GM12872 (cell line): ENCODE measurements at regions not wholly inside any gene's neighbourhood (a gene's known extent, or its start where the extent isn't known, plus 50 kb on each side); places are given as distances from the start of the nearest gene placed in this dataset.

Experiments used
- CTCF ChIP-seq: IDR thresholded peaks from 3 replicates; pipeline ENCODE4 v1.5.1; 2011; ENCODE audit warnings: low read depth, mild to moderate bottlenecking, low read length, moderate library complexity; ENCODE audit not compliant: insufficient read depth

GRCh38 chr11:28703371-28703770, 595.2 kb downstream of the METTL15 start:
- no peak for TF ChIP-seq CTCF

- no peak for TF ChIP-seq CTCF
These were observed 594.7 kb downstream of the METTL15 start for GRCh38 chr11:28702871-28703270.

GRCh38 chr11:28702450-28702790, 594.2 kb downstream of the METTL15 start:
- TF ChIP-seq CTCF = no peak

GRCh38 chr11:28701760-28702449, 593.7 kb downstream of the METTL15 start:
- no peak for TF ChIP-seq CTCF

- TF ChIP-seq CTCF = no peak
These were observed 591.5 kb downstream of the METTL15 start for GRCh38 chr11:28699701-28700100.

- TF ChIP-seq CTCF = peak; percentile 76
These were observed 590.0 kb downstream of the METTL15 start for GRCh38 chr11:28697920-28698827.

- TF ChIP-seq CTCF = no peak
These were observed 588.4 kb downstream of the METTL15 start for GRCh38 chr11:28696591-28696990.
